NCI-H345 (cell line): ENCODE measurements at regions not wholly inside any gene's neighbourhood (a gene's known extent, or its start where the extent isn't known, plus 50 kb on each side); places are given as distances from the start of the nearest gene placed in this dataset.

Experiments
- DNase-seq: peaks from one replicate; lab custom pipeline; 2025; lab: John Stamatoyannopoulos, UW

DNA sequence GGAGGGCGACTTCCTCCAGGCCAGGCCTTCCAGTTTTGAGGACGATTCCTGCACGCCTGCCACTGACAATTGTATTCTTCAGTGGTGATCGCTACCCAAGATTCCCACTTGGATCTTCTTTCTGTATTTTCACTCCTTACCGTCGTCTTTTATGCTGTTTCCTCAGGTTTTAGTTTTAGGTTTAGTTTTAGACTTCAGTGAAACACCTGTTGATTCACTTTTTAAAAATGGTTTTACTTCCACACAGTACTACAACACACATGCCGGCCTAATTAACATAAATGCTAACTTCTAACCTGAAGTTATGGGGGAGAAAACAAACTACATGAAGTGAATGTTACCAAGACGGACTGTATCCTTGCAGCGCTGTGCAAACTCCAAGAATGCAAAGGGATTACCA lies 530.6 kb upstream of the MGMT start:
- DNase-seq, result no peak

DNA sequence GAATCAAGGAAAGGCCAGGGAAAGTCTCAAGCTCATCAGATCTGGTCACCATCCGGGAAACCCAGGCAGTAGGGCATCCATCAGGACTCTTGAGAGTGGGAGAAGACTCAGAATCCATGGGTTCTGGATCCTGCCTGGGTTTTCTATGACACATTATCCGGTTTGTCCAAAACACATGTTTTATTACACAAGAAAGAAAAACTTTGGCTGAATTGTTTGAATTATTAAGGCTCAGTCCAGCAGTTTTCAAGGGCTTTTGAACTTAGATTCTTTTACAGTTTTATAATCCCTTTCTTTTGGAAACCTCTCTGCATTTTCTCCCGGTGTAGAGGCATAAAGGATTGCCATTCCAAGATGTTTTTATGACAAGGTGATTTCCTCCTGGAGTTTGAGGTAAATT lies 528.5 kb upstream of the MGMT start:
- DNase-seq, result no peak

DNA sequence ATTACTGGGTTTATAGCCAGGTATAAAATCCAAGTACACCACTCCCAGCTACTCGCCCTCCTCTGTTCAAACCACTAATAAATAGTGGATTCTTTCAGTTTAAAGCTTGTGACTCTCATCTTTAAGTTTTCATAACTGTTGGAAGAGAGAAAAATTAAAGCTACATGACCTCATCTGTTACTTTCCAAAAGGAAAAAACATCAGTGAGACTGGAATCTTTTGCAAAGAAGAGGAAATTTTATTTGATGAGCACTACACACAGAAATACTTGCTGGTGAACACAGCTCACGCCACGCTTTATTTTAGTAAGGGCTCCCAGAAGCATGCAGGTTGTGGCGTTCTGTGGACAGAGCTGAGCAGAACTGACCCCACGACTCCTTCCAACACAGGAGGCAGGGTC lies 527.0 kb upstream of the MGMT start:
- DNase-seq, result no peak

DNA sequence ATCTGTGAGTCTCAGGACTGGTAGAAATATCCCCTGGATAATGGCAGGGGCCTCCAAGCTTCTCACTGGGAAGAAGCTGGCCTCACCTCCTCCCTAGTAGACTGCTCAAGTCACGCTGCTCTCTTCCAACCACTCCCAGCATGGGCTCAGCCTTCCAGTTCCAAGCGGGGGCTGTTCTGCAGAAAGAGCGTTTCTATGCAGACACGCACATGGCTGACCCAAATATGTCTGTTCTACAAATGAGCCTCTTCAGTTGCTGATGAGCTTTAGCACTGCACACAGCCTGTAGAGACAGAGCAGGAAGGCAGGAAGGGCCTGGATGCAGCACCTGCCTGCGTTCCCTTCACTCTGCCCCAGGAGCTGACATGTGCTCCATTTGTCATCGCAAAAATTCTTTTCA lies 523.9 kb upstream of the MGMT start:
- DNase-seq, result no peak

DNA sequence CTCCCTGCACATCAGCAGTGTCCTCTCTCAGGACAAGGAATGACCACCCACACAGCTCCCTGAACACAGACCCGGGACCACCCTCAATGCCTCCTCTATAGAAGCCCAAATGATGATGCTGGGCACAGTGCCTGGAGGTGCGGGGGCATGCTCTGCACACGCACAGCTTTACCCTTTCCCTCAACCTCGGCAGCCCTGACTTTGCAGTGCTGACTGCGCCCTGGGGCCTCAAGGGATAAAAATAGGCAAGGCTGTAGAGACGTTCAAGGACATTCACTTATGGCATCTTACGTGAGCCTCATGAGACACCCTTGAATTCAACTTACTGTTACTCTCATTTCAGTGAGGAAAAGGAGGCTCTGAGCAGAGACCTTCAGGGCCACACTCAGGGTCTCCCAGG lies 521.6 kb upstream of the MGMT start:
- no peak for DNase-seq

DNA sequence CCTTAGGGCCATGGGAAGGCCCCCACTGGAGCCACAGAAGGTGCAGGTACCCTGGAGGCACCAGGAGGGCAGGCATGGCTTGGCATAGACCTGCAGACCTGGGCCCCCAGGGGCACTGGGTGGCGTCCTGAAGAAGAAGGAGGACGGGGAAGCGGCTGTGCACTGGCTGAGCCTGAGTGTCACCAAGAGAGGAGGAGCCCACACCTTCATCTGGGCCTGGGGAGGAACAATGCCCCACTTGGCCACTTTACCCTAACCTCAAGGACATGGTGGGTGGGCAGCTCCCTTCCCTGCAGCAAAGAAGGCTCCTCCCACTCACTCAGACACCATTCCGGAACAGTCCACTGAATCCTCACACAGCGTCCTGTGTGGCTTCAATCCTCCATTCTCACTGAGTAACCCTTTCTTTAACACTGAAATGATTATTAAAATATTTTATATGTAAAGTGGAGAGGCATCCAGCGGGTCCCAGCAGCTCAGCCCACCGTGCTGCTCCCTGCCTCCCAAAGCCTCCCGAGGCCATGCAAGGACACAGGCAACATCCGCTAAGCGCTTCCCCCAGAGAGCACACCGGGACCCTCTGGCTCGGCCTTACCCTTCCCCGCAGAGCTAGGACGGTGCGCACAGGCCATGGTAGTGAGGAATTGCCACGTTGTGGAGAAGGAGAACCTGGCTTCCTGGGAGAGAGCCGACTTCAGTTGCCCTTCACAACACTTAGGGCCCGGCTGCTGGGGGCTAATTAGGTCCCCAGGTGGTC lies 516.7 kb upstream of the MGMT start:
- no peak for DNase-seq

DNA sequence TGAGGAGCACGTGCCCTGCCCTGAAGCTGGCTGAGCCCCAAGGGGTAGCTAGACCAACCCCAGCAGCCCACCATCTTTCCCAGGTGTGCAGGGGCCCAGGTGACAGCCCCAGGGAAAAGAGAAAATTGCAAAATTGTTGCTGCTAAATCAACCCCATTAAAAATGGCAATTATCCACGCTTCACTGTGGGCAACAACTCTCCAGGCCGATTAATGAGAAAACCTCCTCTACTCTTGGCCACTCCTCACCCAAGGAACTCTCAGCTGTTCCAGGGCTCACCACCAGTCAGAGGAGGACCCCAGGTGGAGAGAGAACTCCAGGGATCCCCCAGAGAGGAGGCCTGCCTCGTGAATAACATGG lies 516.1 kb upstream of the MGMT start:
- DNase-seq, result no peak

DNA sequence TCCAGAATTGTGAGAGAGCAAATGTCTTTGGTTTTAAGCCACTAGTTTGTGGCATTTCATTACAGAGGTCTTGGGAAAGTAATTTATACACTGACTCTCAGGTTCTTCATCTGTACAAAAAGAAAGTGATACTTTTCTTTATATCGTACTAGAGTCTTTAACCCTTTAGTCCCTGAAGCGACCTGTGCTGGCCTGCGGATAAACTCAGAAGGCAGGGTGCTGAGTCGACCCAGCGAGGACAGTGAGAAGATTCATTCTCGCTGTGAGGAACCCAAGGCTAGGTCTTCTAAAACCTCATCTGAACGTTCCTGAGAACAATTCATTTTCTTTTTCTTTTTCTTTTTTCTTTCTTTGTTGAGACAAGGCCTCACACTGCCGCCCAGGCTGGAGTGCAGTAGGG lies 514.2 kb upstream of the MGMT start:
- no peak for DNase-seq

DNA sequence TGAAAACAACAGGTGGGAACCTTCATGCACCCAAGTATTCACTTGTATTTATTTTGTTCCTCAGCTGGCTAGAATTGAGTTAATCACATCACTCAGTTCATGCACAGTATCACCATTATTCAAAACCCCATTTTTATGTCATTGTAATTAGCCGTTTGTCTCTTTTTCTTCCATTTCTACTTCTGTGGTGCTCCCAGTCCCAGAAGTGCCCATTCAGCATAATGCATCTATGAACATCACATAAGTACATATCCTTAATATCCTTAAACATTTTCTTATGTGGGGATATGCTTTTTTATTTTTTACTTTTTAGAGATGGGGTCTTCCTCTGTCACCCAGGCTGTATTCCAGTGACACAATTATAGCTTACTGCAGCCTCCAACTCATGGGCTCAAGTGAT lies 510.9 kb upstream of the MGMT start:
- no peak for DNase-seq

DNA sequence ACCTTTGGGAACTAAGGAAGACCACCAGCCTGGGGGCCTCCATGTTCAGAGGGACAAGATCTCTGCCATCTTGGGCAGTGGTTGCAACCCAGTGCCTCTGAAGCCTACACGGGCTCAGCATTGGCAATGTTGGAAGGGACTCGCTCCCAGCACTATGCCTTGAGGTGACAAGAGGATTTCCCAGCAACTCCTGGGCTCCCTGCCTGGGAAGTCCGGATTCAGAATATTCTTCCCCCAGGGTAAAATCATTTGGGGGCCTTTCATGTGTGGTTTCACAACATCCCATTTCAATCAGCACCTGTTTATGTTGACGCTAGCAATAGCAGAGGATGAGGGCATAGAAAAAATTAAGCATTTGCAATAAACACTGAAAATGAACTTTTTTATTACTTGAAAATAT lies 509.8 kb upstream of the MGMT start:
- no peak for DNase-seq

DNA sequence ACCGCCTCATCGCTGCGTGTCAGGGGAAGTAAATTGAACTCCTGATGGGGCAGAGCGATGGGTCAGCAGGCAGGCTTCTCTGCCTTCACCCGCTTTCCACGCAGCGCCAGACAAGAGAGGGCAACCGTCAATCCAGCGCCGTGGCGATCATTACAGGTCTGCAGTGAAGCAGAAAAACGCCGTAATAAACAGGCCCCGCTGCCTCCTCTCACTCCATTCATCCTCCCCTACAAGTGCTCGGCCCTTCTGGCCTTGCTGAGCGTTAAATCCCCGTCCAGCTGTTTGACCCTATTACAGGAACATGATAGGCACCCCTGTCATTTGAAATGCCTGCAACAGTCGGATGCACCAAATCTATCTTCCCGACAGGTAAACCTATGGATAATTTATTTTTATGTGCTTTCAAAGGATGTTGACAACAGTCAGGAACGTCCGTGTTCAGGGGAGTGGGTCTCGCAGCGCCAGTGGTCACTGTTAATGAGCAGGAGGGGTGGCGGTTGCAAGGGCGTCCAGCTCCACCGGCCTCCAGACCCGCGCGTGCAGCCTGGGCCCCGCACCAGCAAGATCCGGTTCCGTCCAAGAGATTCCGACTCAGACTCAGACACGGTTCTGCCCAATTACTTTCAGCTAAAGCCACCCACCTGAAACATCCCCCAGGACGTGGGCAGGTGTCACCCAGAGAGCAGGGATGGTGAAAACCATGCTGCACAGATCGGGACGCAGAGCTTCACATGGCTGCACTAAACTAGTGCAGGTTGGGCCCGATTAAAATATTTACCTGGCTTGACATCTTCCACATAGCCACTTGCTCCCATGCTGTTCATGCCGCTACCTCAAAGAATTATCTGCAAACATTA lies 508.0 kb upstream of the MGMT start:
- DNase-seq, result no peak

DNA sequence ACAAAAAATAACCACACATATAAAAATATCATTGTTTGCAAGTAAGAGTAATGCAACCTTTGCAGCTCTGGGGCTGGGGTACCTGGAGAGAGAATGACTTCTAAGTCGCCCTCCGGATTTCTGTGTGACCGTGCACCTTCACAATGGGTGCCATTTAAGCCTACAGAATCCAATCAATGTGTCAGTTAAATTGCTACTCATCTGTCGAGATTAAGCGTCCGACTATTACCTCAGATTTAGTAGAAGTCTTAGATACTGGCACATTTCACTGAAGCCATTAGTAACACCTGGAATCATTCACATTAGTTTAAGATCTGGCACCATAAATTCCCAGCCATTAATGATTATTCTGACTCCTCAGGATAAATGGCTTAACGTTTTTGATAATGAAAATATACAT lies 507.3 kb upstream of the MGMT start:
- DNase-seq, result no peak

DNA sequence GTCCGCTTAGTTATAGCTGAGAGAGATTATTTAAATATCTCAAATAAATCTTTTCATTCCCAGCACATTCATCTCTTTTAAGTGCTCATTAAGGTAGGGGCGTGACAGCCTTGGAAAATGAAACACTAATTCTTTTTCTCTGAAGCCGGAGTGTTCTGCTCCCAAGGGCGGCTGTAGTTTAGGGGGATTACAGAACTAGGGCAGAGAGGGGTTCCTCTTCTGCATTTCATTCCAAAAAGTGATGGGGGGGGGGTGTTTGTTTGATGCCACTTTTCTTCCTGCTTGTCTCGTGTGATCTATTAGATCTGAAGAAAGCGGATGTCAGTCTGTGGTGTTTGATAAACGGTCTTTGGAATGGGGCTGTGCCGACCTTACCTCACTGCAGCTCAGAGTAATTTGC lies 506.5 kb upstream of the MGMT start:
- no peak for DNase-seq

DNA sequence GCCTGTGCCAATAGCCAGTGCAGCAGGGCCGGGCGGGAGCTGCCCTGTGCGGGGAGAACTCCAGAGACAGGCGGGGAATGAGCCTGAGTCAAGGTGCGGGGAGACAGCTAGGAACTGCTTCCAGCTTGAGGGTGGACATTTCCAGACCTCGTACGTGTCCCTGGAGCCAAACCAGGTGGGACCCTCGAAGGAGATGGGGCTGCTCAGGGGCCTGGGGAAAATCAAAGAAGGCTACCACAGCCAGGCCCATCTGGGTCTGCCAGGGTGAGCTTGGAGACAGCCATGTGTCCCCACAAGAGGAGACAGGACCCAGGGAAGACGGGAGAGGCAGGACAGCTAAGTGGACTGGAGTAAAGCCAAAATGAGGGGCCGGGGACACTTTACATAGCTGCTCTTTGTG lies 504.9 kb upstream of the MGMT start:
- no peak for DNase-seq

DNA sequence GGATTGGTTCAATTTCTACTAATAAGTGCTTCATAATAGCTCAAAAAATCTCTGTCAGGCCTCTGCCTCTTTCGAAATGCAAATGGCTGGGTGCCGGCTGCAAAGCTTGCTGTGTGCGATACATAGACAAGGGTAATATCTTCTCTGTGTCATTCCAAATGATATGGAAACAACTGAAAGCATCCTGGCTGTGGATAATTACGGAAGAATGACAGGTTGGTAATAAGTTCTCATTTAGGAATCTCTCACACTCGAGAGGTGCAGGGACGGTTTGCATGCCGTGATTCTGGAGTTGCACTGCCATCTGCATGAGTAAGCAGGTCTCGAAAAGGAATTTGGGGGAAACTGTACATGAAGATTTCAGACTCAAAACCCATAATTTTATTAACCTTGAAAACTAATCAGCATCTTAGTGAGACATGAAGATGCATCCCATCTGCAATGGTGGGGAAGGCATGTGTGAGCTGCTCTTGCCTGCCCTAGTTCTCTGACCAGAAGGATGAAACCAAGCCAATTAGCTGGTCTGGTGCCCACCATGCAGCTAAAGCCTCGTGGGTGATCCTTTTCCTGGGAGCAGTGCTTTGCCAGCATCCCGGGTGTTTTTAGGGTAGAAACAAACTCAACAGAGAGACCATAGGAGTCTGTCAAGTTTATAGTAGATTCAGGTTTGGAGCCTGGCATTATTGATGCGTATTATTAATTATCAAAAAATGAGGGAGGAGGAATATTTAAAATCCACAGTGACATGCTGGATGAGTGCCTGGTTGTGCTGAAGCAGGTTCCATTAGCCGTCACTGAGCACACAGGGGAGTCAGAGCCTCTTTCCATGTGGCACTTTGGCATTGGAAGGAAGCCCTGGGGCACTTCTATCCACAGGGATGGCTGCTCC lies 503.6 kb upstream of the MGMT start:
- no peak for DNase-seq

DNA sequence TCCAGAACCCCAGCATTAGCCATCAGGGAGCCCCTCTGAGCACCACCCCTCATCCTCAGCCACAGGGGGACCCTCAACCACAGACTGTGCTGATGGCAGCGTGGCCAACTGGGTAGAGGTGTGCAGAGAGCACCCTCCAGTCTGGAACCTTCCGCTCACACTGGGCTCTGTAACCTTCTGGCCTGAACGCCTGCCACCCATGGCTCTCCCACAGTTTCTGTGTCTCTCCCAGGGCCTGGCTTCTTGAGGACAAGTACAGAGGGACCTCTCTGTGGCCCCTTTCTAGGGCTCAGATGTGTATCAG lies 503.0 kb upstream of the MGMT start:
- DNase-seq, result no peak

DNA sequence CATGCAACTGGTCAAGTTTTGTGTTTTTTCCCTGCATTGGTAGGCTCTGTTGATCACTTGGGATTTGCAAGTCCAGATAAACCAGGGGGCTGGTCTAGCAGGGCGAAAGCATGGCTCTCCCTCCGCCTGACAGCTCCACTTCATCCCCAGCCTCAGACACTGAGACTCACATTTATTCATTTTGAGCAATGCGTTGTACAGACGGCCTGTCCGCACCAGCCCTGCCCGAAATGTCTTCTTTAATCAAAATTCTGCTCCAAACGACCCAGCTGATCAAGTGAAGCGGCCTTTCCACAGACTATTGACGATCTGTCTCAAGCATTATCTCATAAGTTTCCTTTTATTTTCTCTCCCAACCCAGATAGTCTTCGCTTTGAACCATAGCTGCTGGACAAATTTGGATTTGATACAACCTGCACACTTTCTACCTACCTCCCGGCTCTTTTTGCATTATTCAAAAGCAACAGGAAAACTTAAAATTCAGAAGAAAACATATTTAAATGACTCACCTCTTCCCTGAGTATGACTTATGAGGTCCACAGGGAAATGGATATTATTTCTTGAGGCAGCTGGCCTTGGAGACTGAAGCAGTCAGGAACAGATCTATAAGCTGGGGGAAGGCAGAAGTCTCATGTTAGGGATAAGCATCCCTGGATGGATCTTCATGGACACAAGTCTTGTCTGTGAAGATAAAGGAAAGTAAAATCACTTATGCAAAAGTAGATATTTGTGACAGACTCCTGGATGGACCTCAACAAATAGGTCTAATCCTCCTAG lies 498.9 kb upstream of the MGMT start:
- DNase-seq, result no peak

DNA sequence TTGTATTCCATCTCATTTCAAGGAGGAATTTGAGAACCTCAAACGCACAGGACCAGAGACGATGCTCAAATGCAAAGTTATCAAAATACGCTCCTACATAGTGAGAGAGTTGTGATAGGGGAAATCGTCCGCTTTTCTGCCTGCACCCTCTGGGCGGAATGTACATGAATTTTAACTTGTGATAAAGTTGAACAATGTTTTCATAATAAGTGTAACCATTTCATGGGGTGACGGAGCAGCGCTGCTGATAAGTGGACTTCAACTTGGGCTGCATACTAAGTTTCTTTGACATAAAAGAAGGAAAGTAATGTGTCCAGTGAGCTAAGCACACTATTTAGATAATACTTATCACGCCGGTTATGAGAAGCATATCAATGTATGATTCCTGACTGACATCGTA lies 497.5 kb upstream of the MGMT start:
- no peak for DNase-seq

DNA sequence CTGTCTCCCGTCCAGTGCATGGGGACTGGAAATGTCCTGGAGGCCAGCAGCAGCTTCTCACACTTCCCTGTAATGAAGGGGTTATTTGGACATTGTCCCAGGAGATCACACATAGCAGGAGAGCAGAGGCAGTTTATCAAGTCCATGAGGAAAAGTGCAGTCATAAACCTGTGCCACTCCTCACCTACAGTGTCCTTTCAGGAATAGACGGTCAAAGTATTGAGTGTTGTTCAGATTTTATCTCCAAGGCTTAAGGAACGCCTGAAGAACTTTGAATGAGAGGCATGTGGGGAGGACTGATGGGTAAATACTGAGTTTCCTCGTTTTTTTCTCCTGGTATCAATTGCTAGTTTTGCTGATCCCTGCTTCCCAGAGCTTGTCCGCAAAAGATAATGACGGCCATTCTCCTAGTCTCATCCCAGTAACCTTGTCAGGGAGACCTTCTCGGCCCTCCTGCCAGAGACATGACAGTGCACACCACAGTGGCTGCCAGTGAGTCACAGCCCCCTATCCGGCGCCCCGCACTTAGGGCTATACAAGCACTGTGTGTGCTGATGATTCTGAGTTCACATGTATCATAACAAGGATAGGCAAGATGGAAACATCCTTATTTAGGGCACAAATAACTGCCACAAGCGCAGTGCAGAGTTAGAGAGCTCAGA lies 495.5 kb upstream of the MGMT start:
- no peak for DNase-seq

DNA sequence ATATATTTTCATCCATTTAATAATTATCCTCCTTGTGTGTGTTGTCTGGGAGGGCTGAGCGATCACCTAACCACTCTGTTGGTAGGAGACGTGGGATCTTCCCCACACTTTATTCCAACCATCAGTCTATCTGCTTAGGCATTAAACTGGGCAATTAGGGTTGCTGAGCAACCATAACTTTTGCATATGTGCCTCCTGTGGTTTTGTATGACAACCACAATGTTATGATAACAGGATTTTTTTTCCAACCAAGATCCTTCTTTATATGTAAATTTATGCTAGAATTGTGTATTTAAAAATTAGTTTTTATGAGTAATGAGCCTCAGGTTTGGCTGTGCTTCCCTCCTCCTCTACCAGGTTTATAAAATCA lies 495.0 kb upstream of the MGMT start:
- no peak for DNase-seq

DNA sequence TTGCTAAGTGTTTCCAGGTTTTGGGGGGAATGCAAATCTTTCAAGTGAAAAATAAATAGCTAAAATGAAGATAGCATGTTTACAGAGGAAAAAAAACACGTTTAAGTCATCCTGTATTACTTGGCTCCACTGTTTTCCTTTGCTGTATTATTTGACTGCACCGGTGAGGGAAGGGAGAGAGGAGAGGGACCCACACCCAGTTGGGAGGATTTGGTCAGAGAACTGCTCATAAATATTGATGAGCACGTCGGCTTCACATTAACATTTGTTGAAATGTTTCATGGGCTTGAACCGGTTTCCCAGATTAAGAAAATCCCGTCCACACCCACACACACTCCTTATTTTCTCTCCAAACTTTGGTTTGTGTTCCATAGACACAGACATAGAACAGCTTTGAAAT lies 493.8 kb upstream of the MGMT start:
- DNase-seq, result no peak

DNA sequence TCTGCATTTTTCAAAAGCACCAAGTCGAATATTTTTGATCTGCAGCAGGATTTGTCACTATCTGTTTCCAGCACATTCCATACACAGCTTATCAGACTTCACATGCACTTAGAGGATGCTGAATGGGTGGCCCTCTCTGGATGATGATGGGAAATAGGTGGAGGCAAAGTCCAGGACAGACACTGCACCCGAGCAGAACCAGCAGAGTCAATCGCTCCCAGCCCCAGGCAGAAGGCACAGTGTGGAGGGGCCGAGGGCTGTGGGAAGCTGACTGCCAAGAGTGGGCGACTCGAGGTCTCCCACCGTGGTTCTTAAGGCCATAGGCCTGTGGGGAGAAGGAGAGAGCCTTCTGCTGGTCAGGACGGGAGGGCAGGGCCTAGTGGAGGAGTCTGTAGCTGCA lies 490.2 kb upstream of the MGMT start:
- DNase-seq, result no peak
